ENCODE measurements at regions not wholly inside any gene's neighbourhood (a gene's known extent, or its start where the extent isn't known, plus 50 kb on each side); places are given as distances from the start of the nearest gene placed in this dataset.

DNA sequence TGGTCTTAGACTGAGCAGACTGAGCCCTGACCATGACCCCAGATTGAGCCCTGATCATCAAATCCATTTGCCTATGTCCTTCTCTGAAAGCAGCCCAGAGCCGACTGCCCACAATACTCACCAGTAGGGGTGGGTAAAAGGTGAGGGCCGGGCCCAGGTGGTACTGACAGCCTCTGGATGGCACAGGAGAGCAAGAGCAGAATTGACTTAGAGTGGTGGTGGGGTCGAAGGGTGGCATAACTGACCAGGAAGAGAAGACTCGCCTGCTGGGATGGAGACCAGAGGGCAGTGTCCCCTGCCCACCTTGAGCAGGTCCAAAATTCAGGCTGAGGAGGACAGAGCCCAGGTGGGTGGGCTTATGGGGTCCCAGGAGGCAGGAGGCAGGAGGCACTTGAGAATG is 161.3 kb upstream of the POU3F1 start:
- TF ChIP-seq CTCF (IDR thresholded peaks at IDR 0.05), result no peak
- TF ChIP-seq POLR2AphosphoS5 (IDR thresholded peaks at IDR 0.05), result no peak

All from breast epithelium (tissue), 3 donors.